ENCODE measurements at regions not wholly inside any gene's neighbourhood (a gene's known extent, or its start where the extent isn't known, plus 50 kb on each side); places are given as distances from the start of the nearest gene placed in this dataset.

- no peak for TF ChIP-seq POLR2AphosphoS5 (IDR thresholded peaks at IDR 0.05; ENCODE audit: low read depth)
- TF ChIP-seq, protein P1, sequence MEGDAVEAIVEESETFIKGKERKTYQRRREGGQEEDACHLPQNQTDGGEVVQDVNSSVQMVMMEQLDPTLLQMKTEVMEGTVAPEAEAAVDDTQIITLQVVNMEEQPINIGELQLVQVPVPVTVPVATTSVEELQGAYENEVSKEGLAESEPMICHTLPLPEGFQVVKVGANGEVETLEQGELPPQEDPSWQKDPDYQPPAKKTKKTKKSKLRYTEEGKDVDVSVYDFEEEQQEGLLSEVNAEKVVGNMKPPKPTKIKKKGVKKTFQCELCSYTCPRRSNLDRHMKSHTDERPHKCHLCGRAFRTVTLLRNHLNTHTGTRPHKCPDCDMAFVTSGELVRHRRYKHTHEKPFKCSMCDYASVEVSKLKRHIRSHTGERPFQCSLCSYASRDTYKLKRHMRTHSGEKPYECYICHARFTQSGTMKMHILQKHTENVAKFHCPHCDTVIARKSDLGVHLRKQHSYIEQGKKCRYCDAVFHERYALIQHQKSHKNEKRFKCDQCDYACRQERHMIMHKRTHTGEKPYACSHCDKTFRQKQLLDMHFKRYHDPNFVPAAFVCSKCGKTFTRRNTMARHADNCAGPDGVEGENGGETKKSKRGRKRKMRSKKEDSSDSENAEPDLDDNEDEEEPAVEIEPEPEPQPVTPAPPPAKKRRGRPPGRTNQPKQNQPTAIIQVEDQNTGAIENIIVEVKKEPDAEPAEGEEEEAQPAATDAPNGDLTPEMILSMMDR (IDR thresholded peaks at IDR 0.05; ENCODE audit: insufficient read depth, low read length) = no peak
- TF ChIP-seq REST (IDR thresholded peaks at IDR 0.05; ENCODE audit: insufficient replicate concordance, low read depth) = no peak
Observed at GRCh38 chr3:25043177-25043576, 384.9 kb upstream of the RARB start.
